Spinal cord (tissue), 9 donors: ENCODE measurements at regions not wholly inside any gene's neighbourhood (a gene's known extent, or its start where the extent isn't known, plus 50 kb on each side); places are given as distances from the start of the nearest gene placed in this dataset.

Experiments
- DNase-seq, 6 donors: peaks; one replicate each; pipeline versions ENCODE4 v3.0.0 to v3.0.0-alpha.2; 2013 to 2015; ENCODE audit warnings: low spot score in 6 of 6, low read depth in 4 of 6
- H3K27ac ChIP-seq: one replicate; pipeline ENCODE4 v1.5.1; 2013; ENCODE audit warnings: low read depth, low read length, control low read depth
- H3K27me3 ChIP-seq: one replicate; pipeline ENCODE4 v1.6.1; 2013; ENCODE audit warnings: low read length; ENCODE audit not compliant: control insufficient read depth, insufficient read depth
- H3K36me3 ChIP-seq: one replicate; pipeline ENCODE4 v1.6.1; 2013; ENCODE audit warnings: low read length; ENCODE audit not compliant: control insufficient read depth, insufficient read depth
- H3K4me1 ChIP-seq: one replicate; pipeline ENCODE4 v1.6.1; 2013; ENCODE audit warnings: low read length; ENCODE audit not compliant: control insufficient read depth, insufficient read depth
- H3K4me3 ChIP-seq: one replicate; pipeline ENCODE4 v1.5.1; 2013; ENCODE audit warnings: low read depth, low read length, control low read depth
- H3K9me3 ChIP-seq: one replicate; pipeline ENCODE4 v1.6.1; 2013; ENCODE audit warnings: low read length; ENCODE audit not compliant: control insufficient read depth, insufficient read depth
- WGBS: methylation state at CpG from one replicate; pipeline ENCODE4 v1.1.5; 2013; ENCODE audit warnings: missing lambda C conversion rate; ENCODE audit not compliant: insufficient coverage; 5-methylcytosine and 5-hydroxymethylcytosine counted together
- donor health status: healthy.

- Histone ChIP-seq H3K4me3 (no peak overlapping the region), H3K9me3 (no peaks in the 10 kb centered on the region), H3K27me3 (no peaks in the 10 kb centered on the region), H3K4me1 (no peaks in the 10 kb centered on the region), H3K36me3 (no peaks in the 10 kb centered on the region), H3K27ac (no peak overlapping the region)
- DNase-seq: no peak
Observed at GRCh38 chr5:144009116-144009515, 161.3 kb downstream of the YIPF5 start.

GRCh38 chr5:144011388-144011787 lies 159.1 kb downstream of the YIPF5 start:
- Histone ChIP-seq H3K9me3 (no peaks in the 10 kb centered on the region), H3K27ac (no peak overlapping the region), H3K4me1 (no peaks in the 10 kb centered on the region), H3K27me3 (no peaks in the 10 kb centered on the region), H3K4me3 (no peak overlapping the region), H3K36me3 (no peaks in the 10 kb centered on the region)
- DNase-seq: no peak

- Histone ChIP-seq H3K4me3 (no peak overlapping the region), H3K4me1 (no peaks in the 10 kb centered on the region), H3K9me3 (no peaks in the 10 kb centered on the region), H3K27me3 (no peaks in the 10 kb centered on the region), H3K36me3 (no peaks in the 10 kb centered on the region), H3K27ac (no peak overlapping the region)
- no CpG with 5 or more reads among the region's 2 CpGs for WGBS
- no peak for DNase-seq
Observed at GRCh38 chr5:144013816-144014215, 156.6 kb downstream of the YIPF5 start.

- WGBS: no CpG with 5 or more reads among the region's 3 CpGs
- Histone ChIP-seq H3K27me3 (no peaks in the 10 kb centered on the region), H3K27ac (no peak overlapping the region), H3K4me1 (no peaks in the 10 kb centered on the region), H3K36me3 (no peaks in the 10 kb centered on the region), H3K9me3 (no peaks in the 10 kb centered on the region), H3K4me3 (no peak overlapping the region)
- peak in 1 of 6 donors; percentile 67 for DNase-seq
Observed at GRCh38 chr5:144015961-144016360, 154.5 kb downstream of the YIPF5 start.

GRCh38 chr5:144017119-144017518 lies 153.3 kb downstream of the YIPF5 start:
- Histone ChIP-seq H3K4me3 (no peak overlapping the region), H3K27me3 (no peaks in the 10 kb centered on the region), H3K27ac (no peak overlapping the region), H3K9me3 (no peaks in the 10 kb centered on the region), H3K4me1 (no peaks in the 10 kb centered on the region), H3K36me3 (no peaks in the 10 kb centered on the region)
- 79% methylated on average over 6 of the region's 7 CpGs for WGBS
- DNase-seq: peak in 2 of 6 donors; percentile 78 to 88

- Histone ChIP-seq H3K4me3 (no peak overlapping the region), H3K27ac (no peak overlapping the region), H3K36me3 (no peaks in the 10 kb centered on the region), H3K9me3 (no peaks in the 10 kb centered on the region), H3K4me1 (no peaks in the 10 kb centered on the region), H3K27me3 (no peaks in the 10 kb centered on the region)
- no CpG with 5 or more reads among the region's 6 CpGs for WGBS
- DNase-seq: peak in 1 of 6 donors; percentile 64
Observed at GRCh38 chr5:144017631-144018030, 152.8 kb downstream of the YIPF5 start.

- no peaks in the 10 kb centered on the region for H3K36me3 ChIP-seq
- no peaks in the 10 kb centered on the region for H3K9me3 ChIP-seq
- H3K4me1 ChIP-seq: no peaks in the 10 kb centered on the region
- H3K27me3 ChIP-seq: no peaks in the 10 kb centered on the region
- DNase-seq: peak in 1 of 6 donors; percentile 92
- no peak overlapping the region for H3K4me3 ChIP-seq
- H3K27ac ChIP-seq: no peak overlapping the region
- no CpG with 5 or more reads among the region's 1 CpG for WGBS
Observed at GRCh38 chr5:144024090-144024489, 146.4 kb downstream of the YIPF5 start.

- Histone ChIP-seq H3K4me3 (no peak overlapping the region), H3K36me3 (no peaks in the 10 kb centered on the region), H3K4me1 (no peaks in the 10 kb centered on the region), H3K27me3 (no peaks in the 10 kb centered on the region), H3K27ac (no peak overlapping the region), H3K9me3 (no peaks in the 10 kb centered on the region)
- no peak for DNase-seq
Observed at GRCh38 chr5:144024545-144024944, 145.9 kb downstream of the YIPF5 start.

GRCh38 chr5:144026286-144026685 lies 144.2 kb downstream of the YIPF5 start:
- no CpG with 5 or more reads among the region's 1 CpG for WGBS

GRCh38 chr5:144028058-144028457 lies 142.4 kb downstream of the YIPF5 start:
- WGBS: 7% methylated on average over 2 of the region's 2 CpGs
- H3K27ac ChIP-seq: peak overlapping the region; percentile 89
- H3K27me3 ChIP-seq: no peaks in the 10 kb centered on the region
- peak in 2 of 6 donors; percentile 85 to 89 for DNase-seq
- H3K4me3 ChIP-seq: peak overlapping the region; percentile 12
- no peaks in the 10 kb centered on the region for H3K9me3 ChIP-seq
- peaks cover 3% of the 10 kb centered on the region for H3K4me1 ChIP-seq
- no peaks in the 10 kb centered on the region for H3K36me3 ChIP-seq

More at GRCh38 chr5:144026286-144026685, 144.2 kb downstream of the YIPF5 start:
- Histone ChIP-seq H3K36me3 (no peaks in the 10 kb centered on the region), H3K9me3 (no peaks in the 10 kb centered on the region), H3K27ac (no peak overlapping the region), H3K4me1 (no peaks in the 10 kb centered on the region), H3K27me3 (no peaks in the 10 kb centered on the region), H3K4me3 (no peak overlapping the region)
- no peak for DNase-seq
